Esophagus squamous epithelium (tissue), 4 donors: ENCODE measurements at regions not wholly inside any gene's neighbourhood (a gene's known extent, or its start where the extent isn't known, plus 50 kb on each side); places are given as distances from the start of the nearest gene placed in this dataset.

Experiments
- CTCF ChIP-seq, 6 experiments: fragments of 450-650 bp in 4 of 6; fragments of 200-600 bp in 2 of 6; sonication (generic) in 2 of 6; IDR thresholded peaks; one replicate each; pipeline ENCODE4 v1.5.1; 2016 to 2019; ENCODE audit warnings: antibody characterized with exemption in 6 of 6, mild to moderate bottlenecking in 4 of 6, moderate library complexity in 4 of 6
- POLR2A ChIP-seq, 4 donors: fragments of 450-650 bp; IDR thresholded peaks; one replicate each; pipeline ENCODE4 v1.6.1; 2017; ENCODE audit warnings: antibody characterized with exemption in 4 of 4, mild to moderate bottlenecking in 4 of 4, moderate library complexity in 3 of 4

- no peak for TF ChIP-seq CTCF (IDR thresholded peaks at IDR 0.05)
- no peak for TF ChIP-seq POLR2A (IDR thresholded peaks at IDR 0.05)
These were observed 127.6 kb downstream of the XCL2 start for GRCh38 chr1:168416220-168416619.
